H9 (cell line): ENCODE measurements at regions not wholly inside any gene's neighbourhood (a gene's known extent, or its start where the extent isn't known, plus 50 kb on each side); places are given as distances from the start of the nearest gene placed in this dataset.

Experiments
- DNase-seq: peaks from one replicate; pipeline ENCODE4 v3.0.0-alpha.2; 2017
- H2AFZ ChIP-seq: one replicate; pipeline ENCODE4 v1.6.1; 2013; ENCODE audit warnings: mild to moderate bottlenecking, low read length, control low read depth, moderate library complexity
- H2AK5ac ChIP-seq: 2 replicates; pipeline ENCODE4 v1.6.1; 2013; ENCODE audit warnings: low read length, control low read depth, mixed read lengths; ENCODE audit not compliant: insufficient read length
- H2BK120ac ChIP-seq: one replicate; pipeline ENCODE4 v1.6.1; 2013; ENCODE audit warnings: low read depth, mild to moderate bottlenecking, low read length, control low read depth, inconsistent platforms; ENCODE audit not compliant: poor library complexity, severe bottlenecking
- H2BK12ac ChIP-seq: 2 replicates; pipeline ENCODE4 v1.6.1; 2013; ENCODE audit warnings: low read length, control low read depth, mixed read lengths, low read depth; ENCODE audit not compliant: insufficient read length
- H2BK15ac ChIP-seq: 2 replicates; pipeline ENCODE4 v1.6.1; 2013; ENCODE audit warnings: low read depth, low read length, control low read depth
- H2BK20ac ChIP-seq: one replicate; pipeline ENCODE4 v1.6.1; 2013; ENCODE audit warnings: low read depth, mild to moderate bottlenecking, low read length, control low read depth, inconsistent platforms; ENCODE audit not compliant: poor library complexity, severe bottlenecking
- H2BK5ac ChIP-seq: 2 replicates; pipeline ENCODE4 v1.6.1; 2013; ENCODE audit warnings: low read length, control low read depth, mixed read lengths; ENCODE audit not compliant: insufficient read length
- H3K14ac ChIP-seq: 2 replicates; pipeline ENCODE4 v1.6.1; 2013; ENCODE audit warnings: low read length, control low read depth; ENCODE audit not compliant: insufficient read depth
- H3K18ac ChIP-seq: 2 replicates; pipeline ENCODE4 v1.6.1; 2013; ENCODE audit warnings: low read depth, mild to moderate bottlenecking, mixed read lengths, low read length, control low read depth; ENCODE audit not compliant: insufficient read length
- H3K23ac ChIP-seq: 2 replicates; pipeline ENCODE4 v1.6.1; 2013; ENCODE audit warnings: low read length, control low read depth, mixed read lengths, low read depth; ENCODE audit not compliant: insufficient read length
- H3K23me2 ChIP-seq: 2 replicates; pipeline ENCODE4 v1.6.1; 2013; ENCODE audit warnings: low read depth, mild to moderate bottlenecking, mixed read lengths, low read length, control low read depth; ENCODE audit not compliant: insufficient read length, poor library complexity, severe bottlenecking
- H3K27ac ChIP-seq: 2 replicates; pipeline ENCODE4 v1.5.1; 2013; ENCODE audit warnings: low read length, control low read depth, mixed read lengths, low read depth; ENCODE audit not compliant: insufficient read length
- H3K27me3 ChIP-seq: 2 replicates; pipeline ENCODE4 v1.6.1; 2013; ENCODE audit warnings: low read length, control low read depth, inconsistent platforms; ENCODE audit not compliant: insufficient read depth
- H3K4ac ChIP-seq: 2 replicates; pipeline ENCODE4 v1.6.1; 2013; ENCODE audit warnings: low read depth, mild to moderate bottlenecking, control low read depth, inconsistent platforms, low read length, moderate library complexity
- H3K4me1 ChIP-seq: 2 replicates; pipeline ENCODE4 v1.6.1; 2013; ENCODE audit warnings: low read length, control low read depth, inconsistent platforms; ENCODE audit not compliant: insufficient read depth
- H3K4me2 ChIP-seq: 2 replicates; pipeline ENCODE4 v1.6.1; 2013; ENCODE audit warnings: low read length, control low read depth, mixed read lengths; ENCODE audit not compliant: insufficient read length, insufficient read depth
- H3K56ac ChIP-seq: 2 replicates; pipeline ENCODE4 v1.6.1; 2013; ENCODE audit warnings: low read depth, mild to moderate bottlenecking, mixed read lengths, low read length, control low read depth; ENCODE audit not compliant: insufficient read length
- H3K79me1 ChIP-seq: 2 replicates; pipeline ENCODE4 v1.6.1; 2013; ENCODE audit warnings: low read depth, mild to moderate bottlenecking, moderate library complexity, low read length, control low read depth, inconsistent platforms; ENCODE audit not compliant: insufficient read depth, poor library complexity, severe bottlenecking
- H3K79me2 ChIP-seq: 2 replicates; pipeline ENCODE4 v1.6.1; 2013; ENCODE audit warnings: low read length, control low read depth, inconsistent platforms; ENCODE audit not compliant: insufficient read depth
- H3K9ac ChIP-seq: 2 replicates; pipeline ENCODE4 v1.6.1; 2013; ENCODE audit warnings: low read length, control low read depth, mixed read lengths; ENCODE audit not compliant: insufficient read length; ENCODE audit errors: extremely low read depth
- H3K9me3 ChIP-seq: one replicate; pipeline ENCODE4 v1.6.1; 2013; ENCODE audit warnings: low read depth, low read length, inconsistent platforms; ENCODE audit not compliant: control insufficient read depth
- H3T11ph ChIP-seq: one replicate; pipeline ENCODE4 v1.6.1; 2013; ENCODE audit warnings: mild to moderate bottlenecking, low read length, control low read depth, inconsistent platforms
- H4K20me1 ChIP-seq: one replicate; pipeline ENCODE4 v1.6.1; 2013; ENCODE audit not compliant: control insufficient read depth, insufficient read length, insufficient read depth
- H4K5ac ChIP-seq: 2 replicates; pipeline ENCODE4 v1.6.1; 2013; ENCODE audit warnings: low read depth, mild to moderate bottlenecking, mixed read lengths, low read length, control low read depth; ENCODE audit not compliant: insufficient read length
- H4K8ac ChIP-seq: replicated peaks from 2 replicates; pipeline ENCODE4 v1.6.1; 2013; ENCODE audit warnings: low read length, control low read depth, mixed read lengths, low read depth; ENCODE audit not compliant: insufficient read length
- H4K91ac ChIP-seq: 2 replicates; pipeline ENCODE4 v1.6.1; 2013; ENCODE audit warnings: low read depth, mild to moderate bottlenecking, moderate library complexity, mixed read lengths, low read length, control low read depth; ENCODE audit not compliant: insufficient read length
- H3K27ac Mint-ChIP-seq, 3 experiments: 2 replicates in 2 of 3; 3 replicates in 1 of 3; pipeline ENCODE4 v1.8.0; 2020 to 2021; ENCODE audit warnings: mixed read lengths in 3 of 3, mild to moderate bottlenecking in 1 of 3, moderate library complexity in 1 of 3
- H3K27me3 Mint-ChIP-seq: 2 replicates; pipeline ENCODE4 v1.8.0; 2021; ENCODE audit warnings: low read depth, mild to moderate bottlenecking, moderate library complexity, mixed read lengths
- H3K36me3 Mint-ChIP-seq, 3 experiments: 2 replicates in 2 of 3; 3 replicates in 1 of 3; pipeline ENCODE4 v1.8.0; 2020 to 2021; ENCODE audit warnings: low read depth in 3 of 3, mixed read lengths in 3 of 3; ENCODE audit not compliant: insufficient read depth in 1 of 3
- H3K4me1 Mint-ChIP-seq, 2 experiments: 2 replicates each; pipeline ENCODE4 v1.8.0; 2020; ENCODE audit warnings: mixed read lengths in 2 of 2
- H3K4me3 Mint-ChIP-seq, 2 experiments: 2 replicates in 1 of 2; 3 replicates in 1 of 2; pipeline ENCODE4 v1.8.0; 2020 to 2021; ENCODE audit warnings: mild to moderate bottlenecking in 2 of 2, mixed read lengths in 2 of 2, moderate library complexity in 1 of 2
- H3K9me3 Mint-ChIP-seq, 2 experiments: 2 replicates in 1 of 2; 3 replicates in 1 of 2; pipeline ENCODE4 v1.8.0; 2020; ENCODE audit warnings: mild to moderate bottlenecking in 2 of 2, mixed read lengths in 2 of 2, moderate library complexity in 1 of 2
- WGBS: extraction: QIAGEN DNeasy Blood & Tissue Kit; methylation state at CpG from one replicate; pipeline ENCODE4 v1.1.7; 2013; ENCODE audit warnings: missing lambda C conversion rate, low lambda C conversion rate, mixed read lengths; ENCODE audit not compliant: insufficient read length; ENCODE audit errors: extremely low coverage; 5-methylcytosine and 5-hydroxymethylcytosine counted together
- TF ChIP-seq, protein P1 (sequence below): fragments of 200-600 bp; sonication (generic); conservative IDR thresholded peaks from 3 replicates; pipeline ENCODE4 v1.8.0; 2021; ENCODE audit warnings: antibody characterized with exemption, mild to moderate bottlenecking

- no peaks in the 10 kb centered on the region for H4K20me1 ChIP-seq
- Mint-ChIP-seq H3K36me3 (peaks cover 0 to 4% (median 0%) of the 10 kb centered on the region in 3 experiments; a peak in 2 of 7 replicates), H3K9me3 (no peaks in the 10 kb centered on the region; a peak in 3 of 5 replicates), H3K27me3 (no peaks in the 10 kb centered on the region), H3K4me1 (peaks cover 9% of the 10 kb centered on the region in 2 experiments), H3K4me3 (no peak overlapping the region), H3K27ac (no peak overlapping the region)
- no peaks in the 10 kb centered on the region for H3K79me2 ChIP-seq
- H2BK20ac ChIP-seq = no peak overlapping the region
- H2BK120ac ChIP-seq = no peak overlapping the region
- TF ChIP-seq, protein P1, sequence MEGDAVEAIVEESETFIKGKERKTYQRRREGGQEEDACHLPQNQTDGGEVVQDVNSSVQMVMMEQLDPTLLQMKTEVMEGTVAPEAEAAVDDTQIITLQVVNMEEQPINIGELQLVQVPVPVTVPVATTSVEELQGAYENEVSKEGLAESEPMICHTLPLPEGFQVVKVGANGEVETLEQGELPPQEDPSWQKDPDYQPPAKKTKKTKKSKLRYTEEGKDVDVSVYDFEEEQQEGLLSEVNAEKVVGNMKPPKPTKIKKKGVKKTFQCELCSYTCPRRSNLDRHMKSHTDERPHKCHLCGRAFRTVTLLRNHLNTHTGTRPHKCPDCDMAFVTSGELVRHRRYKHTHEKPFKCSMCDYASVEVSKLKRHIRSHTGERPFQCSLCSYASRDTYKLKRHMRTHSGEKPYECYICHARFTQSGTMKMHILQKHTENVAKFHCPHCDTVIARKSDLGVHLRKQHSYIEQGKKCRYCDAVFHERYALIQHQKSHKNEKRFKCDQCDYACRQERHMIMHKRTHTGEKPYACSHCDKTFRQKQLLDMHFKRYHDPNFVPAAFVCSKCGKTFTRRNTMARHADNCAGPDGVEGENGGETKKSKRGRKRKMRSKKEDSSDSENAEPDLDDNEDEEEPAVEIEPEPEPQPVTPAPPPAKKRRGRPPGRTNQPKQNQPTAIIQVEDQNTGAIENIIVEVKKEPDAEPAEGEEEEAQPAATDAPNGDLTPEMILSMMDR = no peak
- DNase-seq = no peak
- no peak overlapping the region for H4K8ac ChIP-seq
- H3K27me3 ChIP-seq = no peaks in the 10 kb centered on the region
- H4K91ac ChIP-seq = no peak overlapping the region
- no peaks in the 10 kb centered on the region for H3K79me1 ChIP-seq
- no peak overlapping the region for H3K56ac ChIP-seq
- H3K4ac ChIP-seq = no peak overlapping the region
- no peak overlapping the region for H4K5ac ChIP-seq
- H3K23me2 ChIP-seq = no peaks in the 10 kb centered on the region
- no CpG with 5 or more reads among the region's 2 CpGs for WGBS
- no peak overlapping the region for H2AFZ ChIP-seq
- H3K9ac ChIP-seq = no peak overlapping the region
- no peak overlapping the region for H2BK12ac ChIP-seq
- H3K23ac ChIP-seq = no peak overlapping the region
- H3K27ac ChIP-seq = no peak overlapping the region
- no peaks in the 10 kb centered on the region for H3K9me3 ChIP-seq
- H3K14ac ChIP-seq = no peak overlapping the region
- H3T11ph ChIP-seq = no peak overlapping the region
- H2BK15ac ChIP-seq = no peak overlapping the region
- H3K18ac ChIP-seq = no peak overlapping the region
- no peak overlapping the region for H2AK5ac ChIP-seq
- H3K4me1 ChIP-seq = no peaks in the 10 kb centered on the region; the same call in 1 of the 2 replicates
- H3K4me2 ChIP-seq = no peak overlapping the region
- H2BK5ac ChIP-seq = no peak overlapping the region
These were observed 765.8 kb upstream of the POM121L12 start for GRCh38 chr7:52269669-52270068.
